ENCODE measurements at regions not wholly inside any gene's neighbourhood (a gene's known extent, or its start where the extent isn't known, plus 50 kb on each side); places are given as distances from the start of the nearest gene placed in this dataset.

DNA sequence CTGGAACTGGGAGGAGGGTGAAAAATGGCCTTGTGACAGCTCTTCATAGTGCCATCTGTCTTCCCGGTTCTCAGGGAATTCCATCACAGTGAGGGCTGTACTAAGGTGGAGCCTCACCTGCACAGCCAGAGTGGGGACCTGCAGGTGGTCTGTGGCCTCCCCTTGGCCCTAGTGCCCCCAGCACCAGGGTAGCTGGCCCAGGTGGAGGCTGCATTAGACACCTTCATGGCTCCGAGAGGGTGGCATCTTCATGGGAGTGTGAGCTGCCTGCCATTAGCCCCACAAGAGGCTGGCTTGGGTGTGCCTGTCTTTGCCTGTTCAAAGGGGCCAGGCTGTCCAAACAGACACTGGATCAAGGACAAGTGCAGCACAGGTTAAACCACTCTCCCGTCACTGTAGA is 95.5 kb upstream of the PRR23E start:
- no peaks in the 10 kb centered on the region for H3K27me3 ChIP-seq
- no peak for DNase-seq (ENCODE audit: low read depth in 1 of 2, low spot score in 1 of 2)
- H3K4me3 ChIP-seq = no peak overlapping the region
- no peaks in the 10 kb centered on the region for H3K4me1 ChIP-seq (ENCODE audit: low read depth)
- H3K9me3 ChIP-seq (ENCODE audit: low read depth) = no peaks in the 10 kb centered on the region
- no peaks in the 10 kb centered on the region for H3K36me3 ChIP-seq
- no peak overlapping the region for H3K27ac ChIP-seq
- TF ChIP-seq, protein P1, sequence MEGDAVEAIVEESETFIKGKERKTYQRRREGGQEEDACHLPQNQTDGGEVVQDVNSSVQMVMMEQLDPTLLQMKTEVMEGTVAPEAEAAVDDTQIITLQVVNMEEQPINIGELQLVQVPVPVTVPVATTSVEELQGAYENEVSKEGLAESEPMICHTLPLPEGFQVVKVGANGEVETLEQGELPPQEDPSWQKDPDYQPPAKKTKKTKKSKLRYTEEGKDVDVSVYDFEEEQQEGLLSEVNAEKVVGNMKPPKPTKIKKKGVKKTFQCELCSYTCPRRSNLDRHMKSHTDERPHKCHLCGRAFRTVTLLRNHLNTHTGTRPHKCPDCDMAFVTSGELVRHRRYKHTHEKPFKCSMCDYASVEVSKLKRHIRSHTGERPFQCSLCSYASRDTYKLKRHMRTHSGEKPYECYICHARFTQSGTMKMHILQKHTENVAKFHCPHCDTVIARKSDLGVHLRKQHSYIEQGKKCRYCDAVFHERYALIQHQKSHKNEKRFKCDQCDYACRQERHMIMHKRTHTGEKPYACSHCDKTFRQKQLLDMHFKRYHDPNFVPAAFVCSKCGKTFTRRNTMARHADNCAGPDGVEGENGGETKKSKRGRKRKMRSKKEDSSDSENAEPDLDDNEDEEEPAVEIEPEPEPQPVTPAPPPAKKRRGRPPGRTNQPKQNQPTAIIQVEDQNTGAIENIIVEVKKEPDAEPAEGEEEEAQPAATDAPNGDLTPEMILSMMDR (IDR thresholded peaks at IDR 0.05; ENCODE audit: low read depth, low read length) = no peak

- H3K9me3 ChIP-seq (ENCODE audit: low read depth) = no peaks in the 10 kb centered on the region
- H3K27me3 ChIP-seq = no peaks in the 10 kb centered on the region
- H3K36me3 ChIP-seq = no peaks in the 10 kb centered on the region
- no peak for DNase-seq (ENCODE audit: low read depth in 1 of 2, low spot score in 1 of 2)
- H3K27ac ChIP-seq = no peak overlapping the region
- TF ChIP-seq, protein P1 (IDR thresholded peaks at IDR 0.05; ENCODE audit: low read depth, low read length) = no peak
- no peaks in the 10 kb centered on the region for H3K4me1 ChIP-seq (ENCODE audit: low read depth)
- no peak overlapping the region for H3K4me3 ChIP-seq
Observed at GRCh38 chr3:127099982-127100381, 92.9 kb upstream of the PRR23E start.

DNA sequence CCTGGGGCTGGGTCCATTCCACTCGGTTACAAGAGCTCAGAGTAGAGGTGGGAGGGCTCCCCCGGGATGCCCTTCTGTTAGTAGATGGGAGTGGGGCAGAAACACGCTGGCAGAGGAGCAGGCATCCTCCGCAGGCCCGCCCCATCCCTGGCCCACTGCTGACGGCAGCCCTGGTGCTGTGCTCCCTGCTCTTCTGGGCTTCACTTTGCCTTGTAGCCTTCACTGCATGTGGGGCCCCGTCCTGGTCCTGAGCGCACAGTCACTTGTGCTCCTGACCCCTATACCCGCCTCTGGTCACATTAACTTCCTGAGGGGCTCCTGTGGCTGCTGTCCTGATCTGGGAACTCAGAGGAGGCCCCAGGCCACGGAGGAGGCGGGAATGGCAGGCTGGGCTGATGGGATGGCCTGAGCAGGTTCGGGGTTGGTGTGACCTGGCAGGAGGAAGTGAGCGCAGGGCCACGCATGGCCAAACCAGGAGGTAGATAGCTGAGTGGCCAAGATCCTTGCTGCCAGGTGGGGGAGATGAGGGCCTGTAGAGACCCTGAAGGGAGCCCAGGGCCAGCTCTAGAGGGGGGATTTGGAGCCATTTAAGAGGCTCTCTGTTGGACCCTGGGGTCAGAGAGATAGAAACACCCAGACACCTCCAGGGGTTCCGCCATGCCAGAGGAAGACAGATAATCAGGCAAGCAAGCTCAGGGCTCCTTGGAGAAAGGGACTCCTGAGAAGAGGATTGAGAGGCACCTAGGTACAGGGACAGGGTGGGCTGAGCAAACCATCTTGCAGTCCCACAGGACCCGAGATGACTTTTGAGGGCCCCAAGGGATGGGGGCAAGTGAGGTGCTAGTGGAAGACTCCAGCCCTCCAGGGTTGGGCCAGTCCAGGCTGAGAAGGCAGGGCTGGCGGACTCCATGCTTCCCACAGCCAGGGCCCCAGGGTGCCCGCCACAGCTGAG is 92.2 kb upstream of the PRR23E start:
- Histone ChIP-seq H3K36me3 (no peaks in the 10 kb centered on the region), H3K27me3 (no peaks in the 10 kb centered on the region), H3K9me3 (ENCODE audit: low read depth) (no peaks in the 10 kb centered on the region), H3K27ac (no peak overlapping the region), H3K4me3 (no peak overlapping the region), H3K4me1 (ENCODE audit: low read depth) (no peaks in the 10 kb centered on the region)
- no peak for DNase-seq (ENCODE audit: low read depth in 1 of 2, low spot score in 1 of 2)
- TF ChIP-seq, protein P1 (IDR thresholded peaks at IDR 0.05; ENCODE audit: low read depth, low read length) = no peak

- no peaks in the 10 kb centered on the region for H3K4me1 ChIP-seq (ENCODE audit: low read depth)
- DNase-seq (ENCODE audit: low read depth in 1 of 2, low spot score in 1 of 2) = no peak
- H3K27me3 ChIP-seq = no peaks in the 10 kb centered on the region
- no peak overlapping the region for H3K27ac ChIP-seq
- H3K4me3 ChIP-seq = no peak overlapping the region
- no peaks in the 10 kb centered on the region for H3K9me3 ChIP-seq (ENCODE audit: low read depth)
- no peaks in the 10 kb centered on the region for H3K36me3 ChIP-seq
- TF ChIP-seq, protein P1 (IDR thresholded peaks at IDR 0.05; ENCODE audit: low read depth, low read length) = no peak
Observed at GRCh38 chr3:127101411-127102187, 91.3 kb upstream of the PRR23E start.

DNA sequence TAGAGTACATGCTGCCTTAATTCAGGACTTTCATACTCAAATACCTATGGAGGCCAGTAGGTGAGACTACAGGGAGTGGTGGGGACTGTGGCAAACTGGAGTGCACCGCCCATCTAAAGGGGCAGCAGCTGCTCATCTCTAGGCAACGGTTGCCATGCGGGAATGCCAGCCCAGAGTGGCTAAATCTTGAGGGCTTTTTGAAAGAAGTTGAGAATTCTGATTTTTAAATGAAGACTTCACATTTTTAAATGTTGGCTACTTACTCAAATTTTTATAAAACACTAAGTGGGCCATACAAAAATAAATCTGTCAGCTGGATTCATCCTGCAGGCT is 90.8 kb upstream of the PRR23E start:
- Histone ChIP-seq H3K27ac (no peak overlapping the region), H3K9me3 (ENCODE audit: low read depth) (no peaks in the 10 kb centered on the region), H3K4me3 (no peak overlapping the region), H3K36me3 (no peaks in the 10 kb centered on the region), H3K4me1 (ENCODE audit: low read depth) (no peaks in the 10 kb centered on the region), H3K27me3 (no peaks in the 10 kb centered on the region)
- TF ChIP-seq, protein P1 (IDR thresholded peaks at IDR 0.05; ENCODE audit: low read depth, low read length) = no peak
- no peak for DNase-seq (ENCODE audit: low read depth in 1 of 2, low spot score in 1 of 2)
